ENCODE measurements at regions not wholly inside any gene's neighbourhood (a gene's known extent, or its start where the extent isn't known, plus 50 kb on each side); places are given as distances from the start of the nearest gene placed in this dataset.

DNA sequence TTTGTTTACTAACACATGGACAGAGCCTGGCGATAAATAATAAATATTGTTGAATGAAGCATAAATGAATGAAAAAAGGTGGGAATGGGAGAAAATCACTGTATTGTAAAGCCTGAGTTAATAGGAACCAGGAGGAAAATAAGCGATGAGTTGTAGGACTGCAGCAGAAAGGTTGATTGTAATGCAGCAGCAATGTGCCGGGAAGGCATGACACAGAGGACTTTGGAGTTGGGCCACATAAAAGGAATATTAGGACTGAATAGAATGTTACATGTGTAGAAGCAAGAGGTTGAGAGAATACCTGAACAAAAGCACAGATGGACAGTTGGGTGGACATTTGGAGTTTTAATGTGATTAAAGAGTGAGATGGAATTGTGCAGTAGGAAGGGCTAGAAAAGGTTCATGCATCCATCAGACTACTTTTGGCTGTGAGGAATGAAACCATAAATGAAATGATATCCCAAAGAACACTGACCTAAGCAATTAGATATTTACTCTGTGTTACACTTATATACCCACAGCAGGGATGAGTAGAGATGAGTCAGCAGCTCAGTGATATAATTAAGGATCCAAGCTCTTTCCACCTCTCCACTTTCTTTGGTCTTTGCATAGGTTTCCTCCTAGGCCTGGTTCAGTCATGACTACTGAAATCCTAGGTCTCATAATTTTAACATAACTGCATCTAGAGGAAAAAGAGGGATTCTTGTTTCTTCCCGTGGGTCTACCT lies 55.4 kb downstream of the CCER1 start:
- DNase-seq: no peak

DNA sequence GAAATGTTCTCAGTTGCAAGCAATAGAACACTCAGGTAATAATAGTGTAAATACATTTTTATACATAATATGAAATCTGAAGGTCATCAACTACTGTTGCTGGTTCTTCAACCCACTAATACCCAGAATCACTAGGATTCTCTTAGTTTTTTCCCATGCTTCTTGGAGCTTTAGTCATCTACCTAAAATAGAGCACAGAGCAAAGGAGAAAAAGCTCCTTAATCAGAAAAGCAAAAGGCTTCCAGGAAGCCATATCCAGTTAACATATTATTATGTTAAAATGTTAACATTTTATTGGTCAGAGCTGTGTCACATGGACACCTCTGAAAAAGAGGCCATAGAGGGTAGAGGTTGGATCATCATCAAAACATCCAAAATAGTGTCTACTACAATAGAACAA lies 57.0 kb downstream of the CCER1 start:
- no peak for DNase-seq

DNA sequence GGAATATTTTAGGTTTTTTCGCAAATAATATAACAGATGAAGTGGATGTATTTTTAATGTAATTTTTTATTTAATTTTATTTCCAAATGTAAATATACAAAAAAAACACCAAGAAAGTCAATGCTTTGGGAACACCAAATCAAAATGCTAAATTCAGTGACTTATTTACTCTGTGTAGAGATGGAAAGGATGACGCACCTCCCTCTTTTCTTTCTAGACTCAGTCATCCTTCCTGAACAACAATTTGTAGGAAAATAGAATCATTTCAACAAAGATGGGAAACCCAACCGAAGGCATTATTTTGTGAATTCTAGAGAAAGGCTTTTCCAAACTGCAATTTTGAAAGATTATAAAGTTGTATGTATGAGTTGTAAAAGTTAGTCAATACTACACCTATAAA lies 57.7 kb downstream of the CCER1 start:
- DNase-seq: no peak

DNA sequence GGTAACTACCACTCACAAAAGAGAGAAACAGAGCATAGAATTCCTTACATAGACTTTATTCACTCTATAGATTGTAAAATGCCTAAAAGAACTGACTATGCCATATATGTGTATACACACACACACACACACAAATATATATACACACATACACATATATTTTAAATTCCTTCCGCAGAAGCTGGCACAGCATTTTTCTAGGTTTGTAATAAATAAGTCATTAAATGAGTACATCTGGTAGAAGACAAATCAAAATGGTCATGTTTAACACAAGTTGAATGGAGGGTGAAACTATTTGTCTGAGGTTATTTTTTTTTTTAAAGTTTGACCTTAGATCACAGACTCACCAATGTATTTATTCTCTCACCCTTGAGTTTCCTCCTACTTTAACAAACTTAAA lies 58.2 kb downstream of the CCER1 start:
- DNase-seq: no peak

DNA sequence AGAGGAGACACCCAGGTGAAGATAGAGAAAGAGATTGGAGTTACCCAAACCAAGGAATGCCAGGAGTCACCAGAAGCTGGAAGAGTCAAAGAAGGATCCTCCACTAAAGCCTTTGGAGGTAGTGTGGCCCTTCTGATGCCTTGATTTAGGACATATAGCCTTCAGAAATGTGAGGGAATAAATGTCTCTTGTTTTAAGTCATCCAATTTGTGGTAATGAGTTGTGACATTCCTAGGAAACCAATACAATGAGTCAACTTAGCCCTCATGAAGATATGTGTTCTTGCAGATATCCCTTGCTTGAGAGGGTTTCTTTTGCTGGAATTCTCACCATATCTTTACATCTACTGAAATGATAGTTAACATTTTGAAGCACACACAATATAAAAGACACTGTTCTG lies 58.8 kb downstream of the CCER1 start:
- DNase-seq: no peak

DNA sequence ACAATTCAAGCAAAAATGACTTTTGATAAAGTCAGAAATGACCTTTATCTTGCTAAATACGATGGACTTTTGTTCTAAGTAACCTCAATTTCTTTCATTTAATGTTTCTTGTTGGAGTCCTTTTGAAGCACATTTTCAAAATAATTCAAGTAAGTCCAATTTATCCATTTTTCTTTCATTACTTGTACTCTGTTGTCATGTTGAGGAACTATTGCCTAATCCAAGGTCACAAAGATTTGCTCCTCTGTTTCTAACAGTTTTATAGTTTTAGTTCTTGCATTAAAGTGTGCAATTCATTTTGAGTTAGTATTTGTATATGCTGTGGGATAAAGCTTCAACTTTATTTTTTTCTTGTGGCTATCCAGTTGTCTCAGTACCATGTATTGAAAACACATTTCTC lies 66.7 kb downstream of the CCER1 start:
- DNase-seq: no peak

- DNase-seq: no peak
These were observed 71.5 kb downstream of the CCER1 start for GRCh38 chr12:90883456-90883855.

DNA sequence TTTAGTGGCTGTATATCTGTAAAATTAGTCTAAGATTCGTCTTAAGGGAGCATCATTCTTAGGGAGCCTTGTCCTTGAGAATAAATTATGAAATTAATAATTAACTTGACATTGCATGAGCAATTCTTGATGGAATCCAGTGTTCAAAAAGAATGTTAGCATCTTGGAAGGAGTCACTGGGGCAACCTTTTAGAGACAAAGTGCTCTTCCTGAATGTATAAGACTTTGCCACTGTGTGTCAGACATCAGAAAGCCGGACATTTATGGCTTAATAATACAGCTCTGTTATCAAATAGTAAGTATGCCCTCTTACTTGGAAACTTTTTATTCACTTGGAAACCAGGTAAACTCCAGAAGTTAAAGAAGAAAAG lies 83.3 kb downstream of the CCER1 start:
- no peak for DNase-seq

DNA sequence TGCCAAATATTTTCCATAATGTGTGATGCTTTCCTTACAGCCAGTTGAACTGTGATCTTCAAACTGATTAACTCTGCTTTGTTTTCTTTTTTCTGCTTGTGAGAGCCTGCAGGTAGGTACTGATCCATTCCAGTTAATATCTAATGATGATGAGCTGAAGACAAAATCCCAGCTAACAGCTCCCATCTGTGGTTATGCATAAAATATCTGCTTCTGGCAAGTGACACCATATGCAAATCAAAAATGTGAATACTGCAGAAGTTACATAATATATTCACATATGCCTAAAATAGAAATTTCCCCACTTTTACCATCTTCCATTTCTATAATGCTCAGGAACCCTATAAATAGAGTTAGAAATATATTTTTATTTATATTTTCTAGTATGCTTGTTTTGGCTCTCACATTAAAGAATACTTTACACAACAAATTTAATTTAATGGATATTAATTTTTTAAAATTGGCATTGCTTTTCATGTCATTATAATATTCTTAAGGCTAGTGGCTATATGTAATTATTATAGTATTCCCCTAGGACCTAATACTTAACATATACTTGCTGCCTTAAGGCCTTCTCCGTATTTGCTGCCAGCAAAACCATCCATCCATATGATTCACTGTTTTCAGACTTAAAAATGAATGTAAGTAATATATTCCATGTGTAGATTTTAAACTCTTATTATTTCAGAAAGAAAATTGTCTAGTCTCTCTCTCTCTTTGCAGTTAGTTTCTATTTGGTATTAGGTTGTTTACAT lies 83.8 kb downstream of the CCER1 start:
- no peak for DNase-seq

DNA sequence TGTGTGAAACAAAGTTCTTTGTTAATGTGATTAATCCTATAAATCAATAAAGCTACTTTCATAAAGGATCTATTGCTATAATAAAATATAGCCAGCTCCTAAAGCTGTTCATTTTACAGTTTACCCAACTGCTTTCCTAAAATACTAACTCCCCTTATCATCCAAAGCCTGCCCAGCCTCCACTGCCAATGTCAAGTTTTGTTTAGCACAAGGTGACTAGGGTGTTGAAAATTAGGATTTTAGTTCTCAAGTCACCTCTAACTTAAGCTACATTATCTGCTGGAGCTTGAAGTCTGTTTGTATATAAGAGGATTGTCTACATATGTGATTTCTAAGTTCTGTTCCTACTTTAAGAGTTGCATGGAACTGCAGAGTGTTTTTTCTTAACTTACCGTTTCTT lies 86.3 kb downstream of the CCER1 start:
- no peak for DNase-seq

DNA sequence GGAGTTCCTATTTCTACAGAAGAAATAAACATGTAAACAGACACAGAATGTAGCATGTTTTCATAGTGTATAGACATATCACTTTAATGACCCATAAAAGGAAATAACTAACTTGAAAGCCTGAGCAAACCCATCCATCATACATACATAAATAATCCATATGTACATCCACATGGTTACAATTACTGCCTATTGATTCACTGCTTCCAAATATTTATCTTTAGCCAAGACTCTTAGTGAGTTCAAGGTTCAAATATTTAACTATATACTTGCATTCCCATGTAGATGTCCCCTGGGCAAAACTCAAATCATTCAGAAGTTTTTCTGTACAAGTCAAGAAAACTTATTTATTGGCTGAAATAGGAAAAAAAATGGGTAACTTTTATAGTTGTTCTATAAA lies 95.4 kb downstream of the CCER1 start:
- DNase-seq: no peak

DNA sequence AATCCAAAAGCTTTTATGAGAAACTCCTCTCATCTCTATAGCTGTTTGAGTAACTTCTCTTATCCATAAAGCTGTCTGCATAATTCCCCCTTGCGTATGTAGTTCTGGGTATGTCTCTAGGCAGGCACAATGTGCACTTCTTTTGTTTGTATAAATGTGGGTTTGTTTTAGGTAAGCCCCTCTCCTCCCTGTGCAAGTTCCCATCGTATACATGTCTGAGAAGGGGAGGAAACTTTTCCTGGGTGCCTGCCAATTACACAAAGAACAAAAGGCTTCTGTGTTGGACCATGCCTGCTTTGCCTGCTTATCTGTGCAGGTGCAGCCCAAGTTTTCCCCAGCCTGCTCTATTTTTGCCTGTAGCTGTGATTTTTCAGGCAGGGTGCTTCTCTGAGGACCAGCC lies 96.7 kb downstream of the CCER1 start:
- no peak for DNase-seq

DNA sequence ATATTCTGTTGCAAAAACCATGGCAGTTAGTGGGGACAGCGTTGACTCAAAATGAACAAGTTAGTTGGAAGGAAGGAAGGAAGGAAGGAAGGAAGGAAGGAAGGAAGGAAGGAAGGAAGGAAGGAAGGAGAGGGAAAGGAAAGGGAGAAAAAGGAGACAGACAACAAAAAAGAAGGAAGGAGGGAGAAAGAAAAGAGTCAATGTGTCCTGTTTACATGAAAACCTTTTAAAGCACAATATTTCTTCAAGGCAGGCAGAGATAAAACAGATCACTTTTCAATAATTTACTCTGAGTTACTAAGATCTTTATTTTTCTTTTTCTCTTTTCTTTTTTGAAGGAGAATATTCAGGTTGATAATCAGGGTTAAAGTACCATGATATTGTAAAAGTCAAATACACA lies 99.4 kb downstream of the CCER1 start:
- DNase-seq: no peak

DNA sequence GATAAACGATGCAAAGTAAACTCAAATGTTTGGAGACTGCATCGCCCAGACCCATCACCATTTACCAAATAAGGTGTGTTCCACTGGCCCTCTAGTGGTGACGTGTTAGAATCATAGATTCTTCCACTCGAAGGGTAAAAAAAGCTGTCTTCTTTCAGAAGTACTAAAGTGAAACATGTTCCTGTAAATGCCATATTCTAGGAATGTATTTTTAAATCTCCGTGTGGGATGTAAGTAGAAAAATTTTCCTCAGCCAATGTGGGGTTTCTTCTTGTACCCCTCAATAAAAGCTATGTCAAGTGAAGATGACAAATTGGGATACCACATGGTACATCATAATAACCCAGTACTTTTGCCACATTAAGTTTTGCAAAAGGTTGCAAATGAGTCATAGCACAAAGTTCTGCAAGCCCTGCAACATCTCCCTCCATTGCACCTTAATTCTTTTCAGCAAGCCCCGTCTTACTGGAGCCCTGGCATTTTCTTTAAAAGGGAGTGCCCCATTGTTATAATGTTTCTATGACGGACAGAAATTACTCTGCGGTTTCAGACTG lies 100.8 kb downstream of the CCER1 start:
- DNase-seq: no peak

GRCh38 chr12:90851800-90852718 lies 102.9 kb downstream of the CCER1 start:
- DNase-seq: no peak

GRCh38 chr12:90842477-90842876 lies 112.5 kb downstream of the CCER1 start:
- DNase-seq: no peak

DNA sequence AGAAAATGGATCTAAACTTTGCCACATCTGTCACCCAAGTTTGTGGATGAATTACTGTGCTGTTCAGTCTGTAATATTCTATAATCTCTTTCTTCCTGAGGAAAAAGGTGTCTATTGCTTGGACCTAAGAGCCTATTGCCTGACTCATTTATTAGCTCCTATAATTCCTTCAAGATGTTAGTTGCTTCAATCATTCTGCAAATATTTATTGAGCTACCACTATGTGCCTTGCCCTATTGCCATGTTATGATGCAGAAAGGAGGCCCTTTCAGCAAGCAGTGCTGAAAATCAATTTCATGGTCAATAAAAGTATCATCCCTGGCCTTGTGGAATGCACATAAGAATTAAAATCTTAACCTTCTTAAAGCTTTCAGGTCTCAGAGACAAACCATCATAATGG lies 113.6 kb downstream of the CCER1 start:
- no peak for DNase-seq

- DNase-seq: no peak
These were observed 115.6 kb downstream of the CCER1 start for GRCh38 chr12:90839346-90839745.

DNA sequence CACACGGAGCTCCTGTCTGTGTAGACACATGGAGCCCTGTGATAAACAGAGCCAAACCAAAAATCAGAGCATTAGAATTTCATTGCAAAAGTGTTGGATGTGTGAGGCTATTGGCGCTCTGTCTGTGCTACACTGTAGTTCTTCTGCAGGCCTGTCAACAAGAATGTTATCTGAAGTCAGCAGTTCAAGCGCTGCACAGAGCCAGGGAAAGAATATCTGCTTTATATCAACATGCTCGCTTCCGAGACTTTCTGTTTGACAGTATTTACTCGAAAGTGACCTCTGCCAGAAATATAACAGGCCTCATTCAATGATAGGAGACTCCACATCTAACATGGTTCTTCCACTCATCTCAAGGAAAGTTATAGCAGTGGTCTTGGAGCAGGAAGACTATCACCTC lies 118.3 kb downstream of the CCER1 start:
- DNase-seq: no peak

DNA sequence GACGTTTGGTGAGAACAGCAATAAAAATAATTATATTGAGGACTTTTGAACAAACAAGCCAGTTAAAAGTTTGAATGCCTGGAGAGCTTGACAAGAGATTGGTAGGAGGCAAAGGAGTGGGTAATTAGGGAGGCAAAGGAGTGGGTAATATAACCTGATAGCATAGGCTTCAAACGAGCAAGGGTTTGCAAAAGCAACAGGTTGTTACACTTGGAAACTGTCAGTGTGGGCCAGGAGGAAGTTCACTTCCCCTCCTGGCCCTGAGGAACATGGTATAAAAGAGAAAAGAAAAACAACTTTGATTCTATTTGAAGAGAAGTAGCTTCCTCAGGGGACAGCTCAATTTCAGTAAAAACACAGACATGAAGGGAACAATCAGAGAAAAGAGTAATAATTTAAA lies 121.7 kb downstream of the CCER1 start:
- DNase-seq: no peak

DNA sequence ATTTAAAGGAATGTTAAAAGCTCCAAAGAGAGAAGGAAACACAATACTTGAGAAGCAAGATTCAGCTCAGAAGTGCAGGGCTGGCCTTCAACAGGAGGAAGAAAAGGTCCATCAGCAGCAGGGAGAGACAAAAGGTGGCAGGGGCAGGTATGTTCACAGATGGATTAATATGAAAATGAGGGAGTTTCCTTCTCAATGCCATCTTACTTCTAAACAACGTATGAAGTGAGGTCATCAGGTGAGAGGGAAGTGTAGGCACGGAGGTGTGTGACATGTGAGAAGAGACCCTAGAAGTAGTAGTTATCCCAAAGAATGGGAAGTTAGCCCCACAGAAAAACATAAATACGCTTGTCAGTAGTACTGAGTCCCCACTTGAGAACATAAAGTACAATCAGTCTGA lies 122.5 kb downstream of the CCER1 start:
- DNase-seq: no peak

- DNase-seq: no peak
These were observed 123.3 kb downstream of the CCER1 start for GRCh38 chr12:90831712-90832111.

DNA sequence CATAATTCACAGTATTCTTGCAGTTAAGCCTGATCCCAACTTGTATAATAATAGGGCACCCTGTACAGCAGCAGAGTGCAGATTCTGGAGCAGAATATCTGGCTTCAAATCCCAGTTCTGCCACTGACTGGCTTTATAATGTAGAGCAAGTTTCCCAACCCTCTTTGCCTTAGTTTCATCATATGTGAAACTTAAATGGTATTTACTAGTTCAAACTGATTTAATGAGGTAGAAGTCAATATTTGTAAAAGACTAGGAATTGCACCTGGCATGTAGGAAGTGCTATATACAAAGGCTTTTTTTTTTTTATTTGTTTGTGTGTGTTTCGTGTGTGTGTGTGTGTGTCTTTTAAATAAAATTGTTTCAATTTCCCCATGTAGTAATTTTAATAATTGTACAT lies 125.9 kb downstream of the CCER1 start:
- no peak for DNase-seq
